Retinal pigment epithelial cell (primary cell): ENCODE measurements at regions not wholly inside any gene's neighbourhood (a gene's known extent, or its start where the extent isn't known, plus 50 kb on each side); places are given as distances from the start of the nearest gene placed in this dataset.

ENCODE experiments used
- DNase-seq: peaks from one replicate; pipeline ENCODE4 v3.0.0-alpha.2; 2010; ENCODE audit warnings: low read depth
- H3K4me3 ChIP-seq: 2 replicates; pipeline ENCODE4 v1.5.1; 2011; ENCODE audit warnings: mild to moderate bottlenecking, low read length, control low read depth, moderate library complexity
- TF ChIP-seq, protein P1 (sequence below): conservative IDR thresholded peaks from 2 replicates; pipeline ENCODE4 v1.5.1; 2011; ENCODE audit warnings: low read depth, low read length, control low read depth, inconsistent platforms

DNA sequence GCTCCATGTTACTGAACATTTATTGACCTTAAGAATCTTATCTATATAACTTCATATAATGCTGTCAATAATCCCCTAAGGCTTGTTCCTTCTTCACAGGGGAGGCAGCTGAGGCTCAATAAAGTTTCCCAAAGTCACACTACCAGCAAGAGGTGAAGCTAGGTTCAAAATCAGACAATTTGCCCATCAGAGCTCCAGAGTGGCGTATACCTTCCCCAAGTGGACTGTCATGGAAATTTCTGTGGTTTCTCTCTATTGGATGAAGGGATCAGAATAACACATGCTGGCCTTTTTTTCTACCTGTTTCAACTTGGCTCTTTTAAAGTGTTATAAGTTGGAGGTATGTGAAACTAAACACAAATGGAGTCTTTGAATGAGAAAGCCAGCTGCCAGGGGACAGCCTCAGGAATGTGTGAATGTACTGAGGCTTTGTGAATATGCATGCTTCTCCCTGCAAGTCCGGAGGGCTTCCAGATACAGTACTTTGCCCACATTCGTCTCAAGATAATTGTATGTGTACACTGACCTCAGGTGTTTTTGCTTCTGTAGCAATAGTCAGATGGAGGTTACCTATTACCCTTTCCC lies 656.3 kb upstream of the CELF2 start:
- TF ChIP-seq, protein P1, sequence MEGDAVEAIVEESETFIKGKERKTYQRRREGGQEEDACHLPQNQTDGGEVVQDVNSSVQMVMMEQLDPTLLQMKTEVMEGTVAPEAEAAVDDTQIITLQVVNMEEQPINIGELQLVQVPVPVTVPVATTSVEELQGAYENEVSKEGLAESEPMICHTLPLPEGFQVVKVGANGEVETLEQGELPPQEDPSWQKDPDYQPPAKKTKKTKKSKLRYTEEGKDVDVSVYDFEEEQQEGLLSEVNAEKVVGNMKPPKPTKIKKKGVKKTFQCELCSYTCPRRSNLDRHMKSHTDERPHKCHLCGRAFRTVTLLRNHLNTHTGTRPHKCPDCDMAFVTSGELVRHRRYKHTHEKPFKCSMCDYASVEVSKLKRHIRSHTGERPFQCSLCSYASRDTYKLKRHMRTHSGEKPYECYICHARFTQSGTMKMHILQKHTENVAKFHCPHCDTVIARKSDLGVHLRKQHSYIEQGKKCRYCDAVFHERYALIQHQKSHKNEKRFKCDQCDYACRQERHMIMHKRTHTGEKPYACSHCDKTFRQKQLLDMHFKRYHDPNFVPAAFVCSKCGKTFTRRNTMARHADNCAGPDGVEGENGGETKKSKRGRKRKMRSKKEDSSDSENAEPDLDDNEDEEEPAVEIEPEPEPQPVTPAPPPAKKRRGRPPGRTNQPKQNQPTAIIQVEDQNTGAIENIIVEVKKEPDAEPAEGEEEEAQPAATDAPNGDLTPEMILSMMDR = no peak
- no peak overlapping the region for H3K4me3 ChIP-seq
- no peak for DNase-seq

DNA sequence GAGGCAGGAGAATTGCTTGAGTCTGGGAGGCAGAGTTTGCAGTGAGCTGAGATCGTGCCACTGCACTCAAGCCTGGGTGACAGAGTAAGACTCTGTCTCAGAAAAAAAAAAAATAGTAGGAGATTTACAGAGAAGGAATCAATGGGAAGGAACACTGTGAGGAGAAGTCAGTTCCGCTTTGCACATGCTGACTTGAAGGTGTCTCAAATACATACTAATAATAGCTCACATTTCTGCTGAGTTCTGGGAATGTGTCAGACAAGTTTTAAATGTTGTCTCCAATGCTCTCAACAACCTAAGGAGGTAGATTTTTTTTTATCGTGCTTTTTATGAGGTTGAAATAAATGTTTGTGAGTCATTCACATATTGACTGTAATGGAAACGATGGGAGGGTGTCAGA lies 654.9 kb upstream of the CELF2 start:
- no peak overlapping the region for H3K4me3 ChIP-seq
- DNase-seq = no peak
- TF ChIP-seq, protein P1 = no peak

DNA sequence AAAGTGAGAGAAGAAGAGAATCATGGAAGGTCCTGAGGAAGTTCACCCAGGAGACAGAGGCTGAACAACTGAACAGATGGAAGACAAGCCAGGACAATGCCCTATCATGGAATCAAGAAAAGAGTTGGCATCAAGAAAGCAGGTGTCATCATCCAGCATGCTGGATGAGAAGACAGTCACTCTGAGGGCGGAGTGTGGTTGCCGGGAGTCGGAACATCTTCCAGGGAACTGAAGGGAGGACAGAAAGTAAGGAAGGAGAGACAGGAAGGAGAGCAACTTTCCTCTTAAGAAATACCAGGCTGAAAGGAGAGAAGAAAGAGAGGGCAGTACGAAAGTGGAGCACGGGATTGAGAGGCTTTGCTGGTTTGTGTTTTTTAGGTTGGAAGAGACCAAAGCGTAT lies 654.5 kb upstream of the CELF2 start:
- no peak for DNase-seq
- no peak overlapping the region for H3K4me3 ChIP-seq
- TF ChIP-seq, protein P1 = no peak

DNA sequence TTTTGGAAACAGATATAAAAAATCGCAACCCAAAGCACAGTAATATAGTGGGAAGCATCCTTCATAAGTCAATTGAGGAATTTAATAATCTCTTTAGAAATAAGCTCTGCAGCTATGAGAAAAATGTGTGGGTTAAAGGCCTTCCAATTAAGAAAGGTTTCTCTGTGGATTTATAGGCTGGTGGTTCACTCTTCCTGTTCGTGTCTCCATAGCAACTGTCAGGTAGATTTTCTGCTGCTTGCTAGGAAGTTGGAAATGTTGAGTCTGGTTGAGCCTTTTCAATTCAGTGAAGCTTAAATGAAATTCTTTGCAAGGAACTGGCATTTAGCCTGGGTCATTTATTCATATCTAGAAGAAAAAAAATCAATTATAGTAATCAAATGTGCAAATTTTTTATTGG lies 652.8 kb upstream of the CELF2 start:
- TF ChIP-seq, protein P1 = no peak
- H3K4me3 ChIP-seq = no peak overlapping the region
- DNase-seq = peak; percentile 99

DNA sequence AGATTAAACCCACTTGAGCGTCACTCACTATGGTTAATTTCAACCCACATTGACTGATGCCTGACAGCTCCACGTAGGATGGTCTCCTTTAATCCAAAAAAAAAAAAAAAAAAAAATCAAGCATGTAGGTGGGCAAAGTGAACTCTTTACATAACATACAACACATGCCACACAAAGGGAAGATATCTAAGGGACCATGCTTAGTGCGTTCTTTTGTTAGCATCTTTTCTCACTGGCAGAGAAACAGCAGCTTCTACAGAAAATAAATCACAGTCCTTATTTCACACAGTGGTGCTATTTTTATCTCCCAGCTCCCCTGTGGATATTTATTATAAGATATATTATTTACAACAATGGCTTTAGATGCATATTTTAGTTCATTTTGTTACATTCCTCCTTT lies 652.0 kb upstream of the CELF2 start:
- TF ChIP-seq, protein P1 = no peak
- DNase-seq = no peak
- H3K4me3 ChIP-seq = no peak overlapping the region

DNA sequence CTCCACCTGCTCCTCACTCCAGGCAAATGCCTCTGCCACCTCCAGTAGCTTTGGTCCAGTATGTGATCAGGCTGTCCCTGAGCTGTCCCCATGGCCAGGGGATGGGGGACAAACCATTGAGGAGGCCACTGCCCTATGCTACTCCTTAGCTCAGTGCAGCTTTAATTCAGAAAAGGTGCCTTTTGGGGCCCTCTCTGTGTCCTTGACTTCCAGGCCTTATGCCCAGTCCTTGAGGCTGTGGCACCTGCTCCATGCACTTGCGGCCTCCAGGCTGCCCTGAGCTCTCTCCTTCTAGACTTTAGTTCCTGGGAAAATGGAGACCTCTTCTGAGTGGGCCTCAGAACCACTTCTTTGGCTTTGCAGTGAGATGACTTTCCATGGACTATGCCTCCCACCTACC lies 650.8 kb upstream of the CELF2 start:
- no peak overlapping the region for H3K4me3 ChIP-seq
- TF ChIP-seq, protein P1 = no peak
- DNase-seq = no peak

DNA sequence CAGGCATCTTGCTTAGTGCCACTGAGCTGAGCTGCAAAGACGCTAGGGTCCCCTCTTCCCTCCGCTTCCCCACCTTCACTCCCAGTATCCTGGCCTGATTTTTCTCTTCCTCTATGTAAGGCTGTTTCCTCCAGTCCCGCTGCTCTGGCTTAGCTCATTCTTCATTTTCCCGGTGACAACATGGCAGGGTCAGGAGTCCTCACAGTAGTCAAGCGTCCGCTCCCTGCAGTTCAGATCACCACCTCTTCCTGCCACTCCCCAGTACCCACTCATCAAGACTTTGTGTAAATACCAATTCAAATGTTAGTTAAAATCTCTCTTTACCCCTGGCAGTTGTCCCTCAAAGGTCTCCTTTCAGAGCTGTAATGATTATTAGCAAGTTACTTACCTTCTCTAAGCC lies 650.4 kb upstream of the CELF2 start:
- TF ChIP-seq, protein P1 = no peak
- H3K4me3 ChIP-seq = no peak overlapping the region
- DNase-seq = no peak
